TTC549 (cell line): ENCODE measurements at regions not wholly inside any gene's neighbourhood (a gene's known extent, or its start where the extent isn't known, plus 50 kb on each side); places are given as distances from the start of the nearest gene placed in this dataset.
"Not testable (repeated sequence)": the region's sequence is repeated elsewhere in the genome, so short reads cannot be mapped to it uniquely, and the experiment has no call there.

Experiments
- FAIRE-seq: peaks from 2 replicates; lab custom pipeline; 2012; peaks lifted over from hg19 to GRCh38; lab: Jason Lieb, UNC

- FAIRE-seq = no peak
These were observed 364.1 kb downstream of the TMEM38B start for GRCh38 chr9:106058460-106058859.

- no peak for FAIRE-seq
These were observed 365.5 kb downstream of the TMEM38B start for GRCh38 chr9:106059886-106060285.

GRCh38 chr9:106060885-106061284, 366.5 kb downstream of the TMEM38B start:
- FAIRE-seq = no peak

- no peak for FAIRE-seq
These were observed 367.9 kb downstream of the TMEM38B start for GRCh38 chr9:106062250-106062649.

- no peak for FAIRE-seq
These were observed 370.8 kb downstream of the TMEM38B start for GRCh38 chr9:106065136-106065535.

GRCh38 chr9:106065579-106066214, 371.4 kb downstream of the TMEM38B start:
- no peak for FAIRE-seq

GRCh38 chr9:106066940-106067524, 372.7 kb downstream of the TMEM38B start:
- no peak for FAIRE-seq

GRCh38 chr9:106069241-106069640, 374.9 kb downstream of the TMEM38B start:
- no peak for FAIRE-seq

- no peak for FAIRE-seq
These were observed 378.1 kb downstream of the TMEM38B start for GRCh38 chr9:106072421-106072820.

GRCh38 chr9:106074006-106074405, 379.7 kb downstream of the TMEM38B start:
- no peak for FAIRE-seq

GRCh38 chr9:106075236-106075959, 381.1 kb downstream of the TMEM38B start:
- no peak for FAIRE-seq

GRCh38 chr9:106075960-106076327, 381.6 kb downstream of the TMEM38B start:
- FAIRE-seq = no peak

GRCh38 chr9:106076711-106077110, 382.4 kb downstream of the TMEM38B start:
- no peak for FAIRE-seq

- no peak for FAIRE-seq
These were observed 383.4 kb downstream of the TMEM38B start for GRCh38 chr9:106077731-106078130.

- no peak for FAIRE-seq
These were observed 388.3 kb downstream of the TMEM38B start for GRCh38 chr9:106082621-106083020.

GRCh38 chr9:106084702-106085101, 390.4 kb downstream of the TMEM38B start:
- FAIRE-seq = no peak

GRCh38 chr9:106085479-106085878, 391.1 kb downstream of the TMEM38B start:
- no peak for FAIRE-seq

GRCh38 chr9:106092083-106092482, 397.7 kb downstream of the TMEM38B start:
- FAIRE-seq = no peak

GRCh38 chr9:106102821-106103220, 408.5 kb downstream of the TMEM38B start:
- FAIRE-seq = no peak

GRCh38 chr9:106104887-106105286, 410.5 kb downstream of the TMEM38B start:
- FAIRE-seq = no peak

GRCh38 chr9:106106396-106106795, 412.1 kb downstream of the TMEM38B start:
- no peak for FAIRE-seq

- no peak for FAIRE-seq
These were observed 413.4 kb downstream of the TMEM38B start for GRCh38 chr9:106107716-106108115.

- not testable (repeated sequence) for FAIRE-seq
These were observed 415.4 kb downstream of the TMEM38B start for GRCh38 chr9:106109706-106110105.

GRCh38 chr9:106110483-106110882, 416.1 kb downstream of the TMEM38B start:
- FAIRE-seq = no peak
